Prostate gland (tissue), 2 donors: ENCODE measurements at regions not wholly inside any gene's neighbourhood (a gene's known extent, or its start where the extent isn't known, plus 50 kb on each side); places are given as distances from the start of the nearest gene placed in this dataset.

Source experiments
- DNase-seq: peaks from one replicate; pipeline ENCODE4 v3.0.0-alpha.2; 2019; ENCODE audit warnings: low spot score
- H3K27ac ChIP-seq, 2 donors: fragments of 200-600 bp; sonication (generic); 2 replicates each; pipeline ENCODE4 v1.5.1; 2017 to 2019
- H3K27me3 ChIP-seq: fragments of 200-600 bp; sonication (generic); replicated peaks from 2 replicates; pipeline ENCODE4 v1.5.1; 2019; ENCODE audit not compliant: insufficient read depth
- H3K36me3 ChIP-seq, 2 donors: fragments of 200-600 bp; sonication (generic); 1 replicate in 1 of 2; 2 replicates in 1 of 2; pipeline versions ENCODE4 v1.5.1 to v1.8.1; 2017 to 2019
- H3K4me1 ChIP-seq: fragments of 200-600 bp; sonication (generic); replicated peaks from 2 replicates; pipeline ENCODE4 v1.5.1; 2019
- H3K4me3 ChIP-seq, 2 donors: fragments of 200-600 bp; sonication (generic); 2 replicates each; pipeline ENCODE4 v1.5.1; 2017 to 2019
- H3K9me3 ChIP-seq: fragments of 200-600 bp; sonication (generic); 2 replicates; pipeline ENCODE4 v1.5.1; 2017
- POLR2A ChIP-seq: fragments of 450-650 bp; IDR thresholded peaks from one replicate; pipeline ENCODE4 v1.6.1; 2016; ENCODE audit warnings: antibody characterized with exemption, mild to moderate bottlenecking
- POLR2AphosphoS5 ChIP-seq: sonication (generic); formaldehyde crosslinking; IDR thresholded peaks from one replicate; pipeline ENCODE4 v1.6.1; 2017; ENCODE audit warnings: antibody characterized with exemption
- WGBS: methylation state at CpG from one replicate; pipeline ENCODE4 v1.1.5; 2018; 5-methylcytosine and 5-hydroxymethylcytosine counted together
- intact Hi-C: fragments of 100-400 bp; cut with DNase I; formaldehyde crosslinking; loops from one replicate; pipeline ENCODE4 v1.14.2; 2022
- TF ChIP-seq, protein P1 (sequence below), 4 experiments: fragments of 200-600 bp in 2 of 4; fragments of 450-650 bp in 2 of 4; sonication (generic) in 2 of 4; IDR thresholded peaks; 1 replicate in 3 of 4; 2 replicates in 1 of 4; pipeline ENCODE4 v1.5.1; 2016 to 2019; ENCODE audit warnings: antibody characterized with exemption in 4 of 4, mild to moderate bottlenecking in 2 of 4, moderate library complexity in 2 of 4

DNA sequence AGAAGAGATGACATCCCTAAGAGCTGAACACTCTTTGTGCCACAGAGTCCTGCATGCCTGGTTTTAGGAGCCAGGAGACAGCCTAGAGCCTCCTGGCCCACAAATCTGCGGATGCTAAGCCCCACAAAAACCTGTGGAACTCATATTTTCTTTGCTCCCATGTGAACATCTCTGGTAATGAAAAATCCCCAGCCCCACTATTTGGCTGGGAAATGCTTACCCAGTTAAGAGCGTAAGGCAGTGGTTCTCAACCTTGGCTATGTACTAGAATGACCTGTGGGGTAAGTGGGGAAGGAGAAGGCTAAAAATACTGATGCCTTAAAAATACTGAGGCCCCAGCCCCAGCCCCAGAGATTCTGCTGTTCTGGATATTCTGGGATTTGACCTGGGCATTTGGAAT lies 208.1 kb downstream of the EN1 start:
- intact Hi-C loops, result no loop called here
- Histone ChIP-seq H3K36me3 (no peaks in the 10 kb centered on the region), H3K9me3 (no peaks in the 10 kb centered on the region), H3K27ac (no peak overlapping the region), H3K27me3 (no peaks in the 10 kb centered on the region), H3K4me3 (no peak overlapping the region), H3K4me1 (no peaks in the 10 kb centered on the region)
- no peak for DNase-seq
- 92% methylated on average over 2 of the region's 2 CpGs for WGBS
- TF ChIP-seq POLR2AphosphoS5 (no peak), POLR2A (no peak)
- TF ChIP-seq, protein P1, sequence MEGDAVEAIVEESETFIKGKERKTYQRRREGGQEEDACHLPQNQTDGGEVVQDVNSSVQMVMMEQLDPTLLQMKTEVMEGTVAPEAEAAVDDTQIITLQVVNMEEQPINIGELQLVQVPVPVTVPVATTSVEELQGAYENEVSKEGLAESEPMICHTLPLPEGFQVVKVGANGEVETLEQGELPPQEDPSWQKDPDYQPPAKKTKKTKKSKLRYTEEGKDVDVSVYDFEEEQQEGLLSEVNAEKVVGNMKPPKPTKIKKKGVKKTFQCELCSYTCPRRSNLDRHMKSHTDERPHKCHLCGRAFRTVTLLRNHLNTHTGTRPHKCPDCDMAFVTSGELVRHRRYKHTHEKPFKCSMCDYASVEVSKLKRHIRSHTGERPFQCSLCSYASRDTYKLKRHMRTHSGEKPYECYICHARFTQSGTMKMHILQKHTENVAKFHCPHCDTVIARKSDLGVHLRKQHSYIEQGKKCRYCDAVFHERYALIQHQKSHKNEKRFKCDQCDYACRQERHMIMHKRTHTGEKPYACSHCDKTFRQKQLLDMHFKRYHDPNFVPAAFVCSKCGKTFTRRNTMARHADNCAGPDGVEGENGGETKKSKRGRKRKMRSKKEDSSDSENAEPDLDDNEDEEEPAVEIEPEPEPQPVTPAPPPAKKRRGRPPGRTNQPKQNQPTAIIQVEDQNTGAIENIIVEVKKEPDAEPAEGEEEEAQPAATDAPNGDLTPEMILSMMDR (IDR thresholded peaks at IDR 0.05), result no peak

GRCh38 chr2:118638453-118638852 lies 209.0 kb downstream of the EN1 start:
- TF ChIP-seq POLR2A, result no peak
- TF ChIP-seq POLR2AphosphoS5, result no peak
- TF ChIP-seq, protein P1 (IDR thresholded peaks at IDR 0.05), result no peak
- H3K27me3 ChIP-seq, result no peaks in the 10 kb centered on the region
- no peak overlapping the region for H3K4me3 ChIP-seq
- intact Hi-C loops, result no loop called here
- DNase-seq, result no peak
- no peaks in the 10 kb centered on the region for H3K4me1 ChIP-seq
- no peaks in the 10 kb centered on the region for H3K36me3 ChIP-seq
- no peaks in the 10 kb centered on the region for H3K9me3 ChIP-seq
- no peak overlapping the region for H3K27ac ChIP-seq
- WGBS, result 78% methylated on average over 5 of the region's 5 CpGs

GRCh38 chr2:118635891-118636290 lies 211.6 kb downstream of the EN1 start:
- no peak overlapping the region for H3K27ac ChIP-seq
- intact Hi-C loops, result no loop called here
- DNase-seq, result no peak

DNA sequence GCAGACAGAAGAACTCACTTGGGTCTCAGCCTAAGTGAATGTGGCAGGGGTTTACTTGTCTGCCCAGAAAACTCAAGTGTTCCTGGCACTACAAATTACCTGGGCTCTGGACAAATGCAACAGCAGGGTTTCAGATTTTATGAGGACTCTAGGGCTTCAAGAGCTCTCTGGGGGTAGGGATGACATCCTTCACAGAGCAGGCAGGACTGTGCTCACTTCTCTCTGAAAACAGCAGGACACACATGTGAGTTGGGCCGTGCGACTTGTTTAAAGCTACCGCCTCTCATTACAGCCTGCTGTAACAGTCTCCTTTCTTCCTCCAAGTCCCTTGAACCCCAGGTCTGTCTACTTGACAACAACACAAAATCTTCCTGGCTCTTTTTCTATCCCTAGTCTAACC lies 212.6 kb downstream of the EN1 start:
- TF ChIP-seq POLR2AphosphoS5, result no peak
- TF ChIP-seq POLR2A, result no peak
- TF ChIP-seq, protein P1 (IDR thresholded peaks at IDR 0.05), result no peak
- no peak overlapping the region for H3K4me3 ChIP-seq
- intact Hi-C loops, result no loop called here
- no peak overlapping the region for H3K27ac ChIP-seq
- no peaks in the 10 kb centered on the region for H3K27me3 ChIP-seq
- DNase-seq, result no peak
- H3K9me3 ChIP-seq, result no peaks in the 10 kb centered on the region
- H3K36me3 ChIP-seq, result no peaks in the 10 kb centered on the region
- 41% methylated on average over 3 of the region's 3 CpGs for WGBS
- no peaks in the 10 kb centered on the region for H3K4me1 ChIP-seq

More at GRCh38 chr2:118635891-118636290, 211.6 kb downstream of the EN1 start:
- Histone ChIP-seq H3K9me3 (no peaks in the 10 kb centered on the region), H3K4me1 (no peaks in the 10 kb centered on the region), H3K4me3 (no peak overlapping the region), H3K27me3 (no peaks in the 10 kb centered on the region), H3K36me3 (no peaks in the 10 kb centered on the region)
- WGBS, result 28% methylated on average over 6 of the region's 6 CpGs
- TF ChIP-seq POLR2A, result no peak
- no peak for TF ChIP-seq POLR2AphosphoS5
- TF ChIP-seq, protein P1 (IDR thresholded peaks at IDR 0.05), result no peak

DNA sequence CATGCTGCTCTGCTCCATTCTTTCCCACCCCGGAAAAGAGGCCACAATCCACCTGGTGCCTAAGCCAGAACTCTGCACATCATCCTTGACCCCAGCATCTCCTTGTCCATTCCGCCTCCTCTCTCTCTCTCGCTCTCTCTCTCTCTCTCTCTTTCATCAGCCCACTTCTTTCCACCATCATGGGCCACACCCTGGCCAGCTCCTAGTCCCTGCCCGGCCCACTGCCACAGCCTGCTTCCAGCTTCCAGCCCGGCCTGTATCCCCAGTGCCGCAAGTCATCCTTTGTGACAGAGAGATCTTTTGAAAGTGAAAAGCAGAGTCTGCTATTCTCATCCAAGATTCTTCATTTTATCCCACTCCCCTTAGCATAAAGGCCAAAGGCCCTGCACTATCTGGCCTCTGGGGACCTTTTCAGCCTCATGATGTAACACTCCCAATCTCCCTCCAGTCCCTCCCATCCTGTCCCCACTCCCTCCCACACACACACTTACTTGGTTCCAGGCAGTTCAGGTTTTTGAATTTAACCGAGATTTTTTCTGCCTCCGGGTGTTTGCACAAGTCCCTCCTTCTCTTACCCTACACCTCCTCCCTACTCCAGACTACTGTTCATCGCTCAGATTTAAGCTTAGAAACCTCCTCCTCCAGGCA lies 214.0 kb downstream of the EN1 start:
- H3K4me3 ChIP-seq, result no peak overlapping the region
- TF ChIP-seq POLR2AphosphoS5, result no peak
- TF ChIP-seq, protein P1 (IDR thresholded peaks at IDR 0.05), result no peak
- no peak for TF ChIP-seq POLR2A
- H3K4me1 ChIP-seq, result no peaks in the 10 kb centered on the region
- DNase-seq, result no peak
- no peak overlapping the region for H3K27ac ChIP-seq
- H3K36me3 ChIP-seq, result no peaks in the 10 kb centered on the region
- no peaks in the 10 kb centered on the region for H3K27me3 ChIP-seq
- WGBS, result 79% methylated on average over 9 of the region's 9 CpGs
- H3K9me3 ChIP-seq, result no peaks in the 10 kb centered on the region
- intact Hi-C loops, result no loop called here
